HepG2 (cell line): ENCODE measurements at regions not wholly inside any gene's neighbourhood (a gene's known extent, or its start where the extent isn't known, plus 50 kb on each side); places are given as distances from the start of the nearest gene placed in this dataset.

Experiments used
- ATRX ChIP-seq: sonication (generic); formaldehyde crosslinking; IDR thresholded peaks from 2 replicates; pipeline ENCODE4 v1.4.0; 2020; ENCODE audit warnings: missing genetic modification reagents, borderline replicate concordance
- EP300 ChIP-seq, 3 experiments: sonication (generic) in 1 of 3; formaldehyde crosslinking in 1 of 3; IDR thresholded peaks; 2 replicates each; pipeline versions ENCODE4 v1.5.1 to v1.6.1; 2011 to 2020; ENCODE audit warnings: low read depth in 2 of 3, low read length in 2 of 3, borderline replicate concordance in 1 of 3, improper control_type of control experiment in 1 of 3, mild to moderate bottlenecking in 1 of 3, missing genetic modification reagents in 1 of 3, moderate library complexity in 1 of 3
- HDAC2 ChIP-seq: sonication (generic); formaldehyde crosslinking; IDR thresholded peaks from 2 replicates; pipeline ENCODE4 v1.4.0; 2020; ENCODE audit warnings: missing genetic modification reagents
- JUND ChIP-seq: sonication (generic); formaldehyde crosslinking; IDR thresholded peaks from 2 replicates; pipeline ENCODE4 v1.8.0; 2022; ENCODE audit warnings: mild to moderate bottlenecking, missing genetic modification reagents
- MYC ChIP-seq: sonication (generic); formaldehyde crosslinking; IDR thresholded peaks from 2 replicates; pipeline ENCODE4 v1.9.0; 2021; ENCODE audit warnings: missing genetic modification reagents, borderline replicate concordance
- SRF ChIP-seq: IDR thresholded peaks from 2 replicates; pipeline ENCODE4 v1.6.1; 2011; ENCODE audit warnings: mild to moderate bottlenecking, low read depth, low read length, moderate library complexity
- XRCC5 ChIP-seq: fragments of 200-400 bp; formaldehyde crosslinking; optimal IDR thresholded peaks from 2 replicates; pipeline ENCODE3; 2017; ENCODE audit warnings: mild to moderate bottlenecking, low read length
- ZEB1 ChIP-seq: IDR thresholded peaks from 2 replicates; pipeline ENCODE4 v1.6.1; 2012; ENCODE audit warnings: mild to moderate bottlenecking, low read depth, inconsistent platforms; ENCODE audit not compliant: insufficient replicate concordance
- ZFX ChIP-seq: sonication (generic); formaldehyde crosslinking; IDR thresholded peaks from 2 replicates; pipeline ENCODE4 v1.4.0; 2020; ENCODE audit warnings: mild to moderate bottlenecking, low read depth, missing genetic modification reagents, moderate library complexity
- ZNF138 ChIP-seq: sonication (generic); formaldehyde crosslinking; IDR thresholded peaks from 2 replicates; pipeline ENCODE4 v1.5.0; 2020; ENCODE audit warnings: mild to moderate bottlenecking, low read depth, missing genetic modification reagents
- ZNF260 ChIP-seq: sonication (generic); formaldehyde crosslinking; IDR thresholded peaks from 2 replicates; pipeline ENCODE4 v1.4.0; 2020; ENCODE audit warnings: missing genetic modification reagents, low read depth, mild to moderate bottlenecking, borderline replicate concordance
- ZNF431 ChIP-seq: sonication (generic); formaldehyde crosslinking; IDR thresholded peaks from 2 replicates; pipeline ENCODE4 v1.9.0; 2022; ENCODE audit warnings: missing genetic modification reagents, low read depth, mild to moderate bottlenecking, borderline replicate concordance
- TF ChIP-seq, protein P1 (sequence below): sonication (generic); formaldehyde crosslinking; IDR thresholded peaks from 2 replicates; pipeline ENCODE4 v1.4.0; 2020; ENCODE audit warnings: missing genetic modification reagents

GRCh38 chr10:21300551-21300950 lies 224.9 kb downstream of the SKIDA1 start:
- no peak for TF ChIP-seq XRCC5
- TF ChIP-seq ZEB1: no peak
- no peak for TF ChIP-seq SRF
- no peak for TF ChIP-seq ATRX (CRISPR knock-in tag)
- TF ChIP-seq ZNF260 (CRISPR knock-in tag): no peak
- TF ChIP-seq ZNF138 (CRISPR knock-in tag): no peak
- TF ChIP-seq MYC (CRISPR knock-in tag): no peak
- no peak for TF ChIP-seq JUND (CRISPR knock-in tag)
- TF ChIP-seq, protein P1, sequence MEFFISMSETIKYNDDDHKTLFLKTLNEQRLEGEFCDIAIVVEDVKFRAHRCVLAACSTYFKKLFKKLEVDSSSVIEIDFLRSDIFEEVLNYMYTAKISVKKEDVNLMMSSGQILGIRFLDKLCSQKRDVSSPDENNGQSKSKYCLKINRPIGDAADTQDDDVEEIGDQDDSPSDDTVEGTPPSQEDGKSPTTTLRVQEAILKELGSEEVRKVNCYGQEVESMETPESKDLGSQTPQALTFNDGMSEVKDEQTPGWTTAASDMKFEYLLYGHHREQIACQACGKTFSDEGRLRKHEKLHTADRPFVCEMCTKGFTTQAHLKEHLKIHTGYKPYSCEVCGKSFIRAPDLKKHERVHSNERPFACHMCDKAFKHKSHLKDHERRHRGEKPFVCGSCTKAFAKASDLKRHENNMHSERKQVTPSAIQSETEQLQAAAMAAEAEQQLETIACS: no peak
- no peak for TF ChIP-seq HDAC2
- TF ChIP-seq ZFX: no peak
- no peak for TF ChIP-seq ZNF431 (CRISPR knock-in tag)
- TF ChIP-seq EP300 (IDR thresholded peaks at IDR 0.05; ENCODE audit: low read depth in 2 of 2, low read length in 2 of 2): no peak
- TF ChIP-seq EP300 (CRISPR knock-in tag; IDR thresholded peaks at IDR 0.05; ENCODE audit: borderline replicate concordance): no peak
